ENCODE measurements at regions not wholly inside any gene's neighbourhood (a gene's known extent, or its start where the extent isn't known, plus 50 kb on each side); places are given as distances from the start of the nearest gene placed in this dataset.

- no peak for TF ChIP-seq CTCF (IDR thresholded peaks at IDR 0.05; ENCODE audit: low read depth, low read length)
- no peak for TF ChIP-seq EZH2phosphoT487 (IDR thresholded peaks at IDR 0.05; ENCODE audit: low read depth)
These were observed 54.7 kb upstream of the C2CD4B start for GRCh38 chr15:62219799-62220198.

Data from OCI-LY3 (cell line).